GM21367 (cell line): ENCODE measurements at regions not wholly inside any gene's neighbourhood (a gene's known extent, or its start where the extent isn't known, plus 50 kb on each side); places are given as distances from the start of the nearest gene placed in this dataset.
"Not testable (repeated sequence)": the region's sequence is repeated elsewhere in the genome, so short reads cannot be mapped to it uniquely, and the experiment has no call there.

ENCODE experiments used
- ATAC-seq: cut with Tn5 transposase; IDR thresholded peaks from one replicate; pipeline ENCODE4 v1.9.1; 2021; ENCODE audit not compliant: unreplicated experiment

GRCh38 chr3:8400911-8401310 is 100.7 kb upstream of the LMCD1 start:
- ATAC-seq = no peak

- no peak for ATAC-seq
Observed at GRCh38 chr3:8403996-8404395, 97.6 kb upstream of the LMCD1 start.

GRCh38 chr3:8405144-8405543 is 96.5 kb upstream of the LMCD1 start:
- ATAC-seq = no peak

GRCh38 chr3:8406479-8406878 is 95.1 kb upstream of the LMCD1 start:
- no peak for ATAC-seq

- no peak for ATAC-seq
Observed at GRCh38 chr3:8413337-8413926, 88.2 kb upstream of the LMCD1 start.

- ATAC-seq = no peak
Observed at GRCh38 chr3:8416965-8417364, 84.7 kb upstream of the LMCD1 start.

- ATAC-seq = no peak
Observed at GRCh38 chr3:8420612-8421011, 81.0 kb upstream of the LMCD1 start.

- ATAC-seq = no peak
Observed at GRCh38 chr3:8421267-8421666, 80.4 kb upstream of the LMCD1 start.

- no peak for ATAC-seq
Observed at GRCh38 chr3:8421711-8422110, 79.9 kb upstream of the LMCD1 start.

- no peak for ATAC-seq
Observed at GRCh38 chr3:8423307-8423706, 78.3 kb upstream of the LMCD1 start.

GRCh38 chr3:8424281-8424680 is 77.3 kb upstream of the LMCD1 start:
- ATAC-seq = no peak

- no peak for ATAC-seq
Observed at GRCh38 chr3:8436661-8437287, 64.8 kb upstream of the LMCD1 start.

- ATAC-seq = no peak
Observed at GRCh38 chr3:8438507-8439079, 63.0 kb upstream of the LMCD1 start.

GRCh38 chr3:8440142-8440541 is 61.5 kb upstream of the LMCD1 start:
- ATAC-seq = not testable (repeated sequence)

GRCh38 chr3:8441969-8442559 is 59.6 kb upstream of the LMCD1 start:
- ATAC-seq = no peak

GRCh38 chr3:8442993-8443650 is 58.5 kb upstream of the LMCD1 start:
- no peak for ATAC-seq

GRCh38 chr3:8443829-8444791 is 57.5 kb upstream of the LMCD1 start:
- no peak for ATAC-seq

- no peak for ATAC-seq
Observed at GRCh38 chr3:8444883-8445282, 56.7 kb upstream of the LMCD1 start.

- no peak for ATAC-seq
Observed at GRCh38 chr3:8445861-8446260, 55.8 kb upstream of the LMCD1 start.

- no peak for ATAC-seq
Observed at GRCh38 chr3:8446845-8447244, 54.8 kb upstream of the LMCD1 start.

- no peak for ATAC-seq
Observed at GRCh38 chr3:8450618-8451017, 51.0 kb upstream of the LMCD1 start.
